ENCODE measurements at regions not wholly inside any gene's neighbourhood (a gene's known extent, or its start where the extent isn't known, plus 50 kb on each side); places are given as distances from the start of the nearest gene placed in this dataset.

DNA sequence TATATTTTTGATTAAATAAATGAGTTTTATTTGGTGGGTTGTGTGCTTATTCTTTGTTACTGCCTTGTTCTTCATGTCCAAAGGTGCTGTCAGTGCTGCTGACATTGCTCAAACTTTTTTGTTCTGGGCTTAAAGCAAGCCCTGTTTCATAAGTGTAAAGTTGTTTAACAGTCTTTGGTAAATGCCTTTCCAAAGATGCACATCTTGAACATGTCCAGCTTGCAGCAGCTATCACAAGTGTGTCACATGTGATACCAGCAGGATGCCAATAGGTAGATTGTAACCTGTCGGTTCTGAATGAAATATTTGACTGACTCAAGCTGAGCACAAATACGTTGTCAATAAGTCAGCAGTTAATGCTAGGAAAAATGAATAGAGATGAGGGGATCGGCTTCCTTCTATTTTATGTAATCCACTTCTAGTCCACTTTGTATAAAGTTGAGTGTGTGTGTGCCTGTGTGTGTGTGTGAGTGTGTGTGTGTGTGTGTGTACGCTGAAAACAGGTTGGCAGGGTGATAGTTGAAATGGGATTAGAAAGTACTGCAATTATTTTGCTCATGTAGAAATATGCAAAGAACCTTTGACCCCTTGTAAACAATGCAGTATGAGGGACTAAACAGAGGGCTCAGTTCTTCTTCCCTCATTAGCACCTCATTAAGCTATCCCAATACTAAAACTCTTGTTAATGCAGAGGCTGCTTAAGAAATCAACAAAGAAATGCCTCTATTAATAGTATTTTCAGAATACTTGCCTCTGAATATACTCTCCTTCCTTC, 986.5 kb downstream of the TUSC7 start:
- POLR2A ChIA-PET (ENCODE audit: partially characterized antibody) = no interaction called here
- no peak overlapping the region for H3K14ac ChIP-seq (ENCODE audit: insufficient read length)
- H3K4me3 ChIP-seq (ENCODE audit: extremely low read depth in 1 of 4, insufficient read depth in 2 of 4, low read depth in 3 of 4, low read length in 4 of 4) = no peak overlapping the region
- no peak overlapping the region for H3K4ac ChIP-seq (replicated peaks; ENCODE audit: insufficient read length, low read depth, low read length)
- H3K4me1 ChIP-seq (replicated peaks in 1 of 4; ENCODE audit: control insufficient read depth in 3 of 4, insufficient read depth in 4 of 4, low read length in 3 of 4) = peaks cover 0 to 2% (median 0%) of the 10 kb centered on the region in 4 experiments; a peak in 3 of 7 replicates
- H3K36me3 ChIP-seq (ENCODE audit: control insufficient read depth in 2 of 4, insufficient read depth in 4 of 4, low read length in 3 of 4) = no peaks in the 10 kb centered on the region
- H3K9me3 ChIP-seq (ENCODE audit: insufficient read depth in 2 of 2, low read depth in 1 of 2, low read length in 1 of 2) = no peaks in the 10 kb centered on the region
- no peaks in the 10 kb centered on the region for H3K79me1 ChIP-seq (ENCODE audit: low read depth, low read length)
- no peak overlapping the region for H3K56ac ChIP-seq (replicated peaks; ENCODE audit: insufficient read length, low read depth, low read length)
- CTCF ChIA-PET (ENCODE audit: partially characterized antibody) = interaction anchor here (0.6 to 2.8 kb wide), 5 partner anchors 10 to 302 kb away, joined by 3 to 7 read pairs (median 3); no protein-coding TSS in a partner anchor
- no peak overlapping the region for H2AK5ac ChIP-seq (ENCODE audit: low read depth, low read length)
- H2BK120ac ChIP-seq (replicated peaks; ENCODE audit: low read depth, low read length) = no peak overlapping the region
- no peaks in the 10 kb centered on the region; the same call in 1 of the 2 replicates for H3K23me2 ChIP-seq (ENCODE audit: low read depth, low read length)
- no peak overlapping the region for H3K4me2 ChIP-seq (ENCODE audit: insufficient read depth in 1 of 2, low read depth in 2 of 2, low read length in 2 of 2)
- no peak overlapping the region for H4K91ac ChIP-seq (replicated peaks; ENCODE audit: insufficient read length, low read length)
- DNase-seq (ENCODE audit: low read depth in 1 of 2, low spot score in 2 of 2) (no peak), FAIRE-seq (no peak)
- no peak overlapping the region for H2BK20ac ChIP-seq (ENCODE audit: low read length)
- H2BK15ac ChIP-seq (ENCODE audit: low read length) = no peak overlapping the region
- H2BK5ac ChIP-seq (ENCODE audit: low read depth, low read length) = no peak overlapping the region
- no peaks in the 10 kb centered on the region for H3K79me2 ChIP-seq (ENCODE audit: control insufficient read depth in 1 of 2, insufficient read depth in 2 of 2, low read length in 2 of 2)
- no peak overlapping the region for H3K27ac ChIP-seq (ENCODE audit: low read depth, low read length)
- H4K8ac ChIP-seq (ENCODE audit: extremely low read depth, insufficient read depth, low read length) = no peak overlapping the region
- no peak overlapping the region for H3K9ac ChIP-seq (replicated peaks in 1 of 4; ENCODE audit: extremely low read depth in 1 of 4, low read depth in 3 of 4, low read length in 3 of 4)
- no peak overlapping the region for H4K5ac ChIP-seq (ENCODE audit: insufficient read length, low read depth, low read length)
- no peak overlapping the region for H3K18ac ChIP-seq (ENCODE audit: extremely low read depth, low read length)
- H3K27me3 ChIP-seq (replicated peaks in 1 of 4; ENCODE audit: control insufficient read depth in 3 of 4, extremely low read depth in 1 of 4, insufficient read depth in 3 of 4, low read length in 3 of 4) = no peaks in the 10 kb centered on the region
- no peak overlapping the region for H2AFZ ChIP-seq (ENCODE audit: low read length)
- H4K20me1 ChIP-seq (replicated peaks in 1 of 2; ENCODE audit: control insufficient read depth in 1 of 2, insufficient read depth in 2 of 2, low read length in 2 of 2) = no peaks in the 10 kb centered on the region
- WGBS, 2 experiments (ENCODE audit: extremely low coverage in 1 of 2, insufficient coverage in 1 of 2, insufficient read length in 1 of 2, insufficient replicate concordance in 2 of 2, low coverage in 1 of 2, low lambda C conversion rate in 2 of 2, missing lambda C conversion rate in 1 of 2) = 96% methylated on average over 4 of the region's 4 CpGs; no CpG with 5 or more reads in 1 of the 2 experiments
- H3K23ac ChIP-seq (ENCODE audit: insufficient read length) = no peak overlapping the region
- no peak overlapping the region for H2BK12ac ChIP-seq (ENCODE audit: low read depth, low read length)
- TF ChIP-seq GABPA (IDR thresholded peaks at IDR 0.05; ENCODE audit: borderline replicate concordance, insufficient read depth, low read length) (no peak), BRCA1 (IDR thresholded peaks at IDR 0.05; ENCODE audit: low read depth, low read length) (no peak), SP4 (IDR thresholded peaks at IDR 0.05; ENCODE audit: low read length) (no peak), CBX8 (IDR thresholded peaks at IDR 0.05; ENCODE audit: borderline replicate concordance, low read depth, low read length) (no peak), ASH2L (IDR thresholded peaks at IDR 0.05; ENCODE audit: low read length) (no peak), KDM1A (IDR thresholded peaks at IDR 0.05; ENCODE audit: borderline replicate concordance, low read length) (no peak), HDAC2 (IDR thresholded peaks at IDR 0.05; ENCODE audit: borderline replicate concordance in 1 of 2, low read depth in 2 of 2, low read length in 2 of 2) (no peak), KDM5A (IDR thresholded peaks at IDR 0.05; ENCODE audit: low read length) (no peak), SP1 (IDR thresholded peaks at IDR 0.05; ENCODE audit: low read depth, low read length) (no peak), FOSL1 (IDR thresholded peaks at IDR 0.05; ENCODE audit: insufficient read depth, low read depth, low read length) (no peak), YY1 (IDR thresholded peaks at IDR 0.05; ENCODE audit: low read depth, low read length) (no peak)
